M059J (cell line): ENCODE measurements at regions not wholly inside any gene's neighbourhood (a gene's known extent, or its start where the extent isn't known, plus 50 kb on each side); places are given as distances from the start of the nearest gene placed in this dataset.

ENCODE experiments used
- DNase-seq: peaks from one replicate; pipeline ENCODE4 v3.0.0-alpha.2; 2012; ENCODE audit warnings: low read depth

- DNase-seq: no peak
Observed at GRCh38 chr22:47748271-47748670, 985.8 kb downstream of the TBC1D22A start.

DNA sequence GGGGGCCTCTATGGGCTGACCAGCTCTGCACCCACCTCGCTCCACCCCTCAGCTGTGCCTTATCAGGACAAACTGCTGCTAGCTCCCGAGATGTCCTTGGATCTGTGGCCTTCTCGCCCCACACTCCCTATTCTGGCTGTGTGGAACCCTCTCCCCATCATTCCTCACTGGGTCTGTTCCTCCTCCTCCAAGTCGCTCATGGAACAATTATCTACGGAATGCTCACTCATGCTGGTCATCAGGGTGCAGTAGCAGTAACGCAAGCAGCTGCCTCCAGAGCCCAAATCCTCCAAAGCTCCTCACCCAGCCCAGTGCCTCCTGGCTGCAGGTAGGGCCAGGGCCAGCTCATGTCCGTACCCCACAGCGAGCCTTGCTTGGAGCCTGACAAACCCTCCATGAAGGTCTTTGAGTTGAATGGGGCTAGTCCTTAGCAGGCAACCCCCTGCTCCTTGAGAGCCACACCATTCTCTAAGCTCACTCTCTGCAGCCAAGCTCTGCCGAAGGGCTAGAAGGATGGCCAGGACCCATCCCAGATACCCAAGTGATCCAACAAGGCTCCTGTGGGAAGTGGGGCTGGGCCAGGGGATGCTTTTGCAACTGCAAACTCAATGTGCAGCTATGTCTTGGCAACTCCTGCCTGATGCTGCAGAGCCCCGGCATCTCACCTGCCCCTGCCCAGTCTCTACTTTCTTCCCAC, 977.8 kb downstream of the TBC1D22A start:
- DNase-seq: no peak

DNA sequence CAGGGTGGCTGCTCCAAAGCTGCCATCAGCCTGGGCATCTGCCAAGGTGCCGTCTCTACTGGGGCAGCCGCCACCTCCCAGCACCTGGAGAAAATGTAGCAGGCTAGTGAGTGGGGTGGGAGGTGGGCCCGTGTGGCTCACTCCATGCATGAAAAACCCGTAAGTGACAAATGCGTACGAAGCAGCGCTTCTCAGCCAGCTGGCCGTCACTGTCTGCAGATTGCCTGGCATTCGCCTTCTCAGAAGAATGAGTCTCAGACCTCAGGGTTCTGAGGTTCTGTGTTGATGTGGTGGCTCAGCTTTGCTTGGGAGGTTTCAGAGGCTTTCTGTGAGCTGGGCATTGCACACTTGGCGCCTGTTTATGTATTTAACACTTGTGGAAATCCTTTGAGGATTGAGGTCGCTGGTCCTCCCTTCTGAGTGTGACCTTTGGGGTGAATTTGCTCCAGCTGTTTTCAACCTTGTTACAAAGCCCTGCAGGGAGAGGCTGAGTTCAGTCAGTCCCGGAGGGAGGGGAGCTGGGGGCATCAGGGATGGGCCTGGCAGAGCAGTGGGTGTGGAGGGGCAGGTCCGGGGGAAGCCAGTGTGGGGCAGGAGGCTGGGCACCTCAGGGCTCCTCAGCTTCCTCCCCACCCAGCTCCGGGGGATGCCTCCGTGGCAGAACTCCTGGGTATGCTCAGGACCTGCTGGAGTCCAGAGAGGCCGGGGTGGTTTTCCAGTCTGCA, 977.0 kb downstream of the TBC1D22A start:
- no peak for DNase-seq

GRCh38 chr22:47738472-47739013, 976.1 kb downstream of the TBC1D22A start:
- DNase-seq: no peak

GRCh38 chr22:47736186-47737034, 974.0 kb downstream of the TBC1D22A start:
- DNase-seq: peak; percentile 52

DNA sequence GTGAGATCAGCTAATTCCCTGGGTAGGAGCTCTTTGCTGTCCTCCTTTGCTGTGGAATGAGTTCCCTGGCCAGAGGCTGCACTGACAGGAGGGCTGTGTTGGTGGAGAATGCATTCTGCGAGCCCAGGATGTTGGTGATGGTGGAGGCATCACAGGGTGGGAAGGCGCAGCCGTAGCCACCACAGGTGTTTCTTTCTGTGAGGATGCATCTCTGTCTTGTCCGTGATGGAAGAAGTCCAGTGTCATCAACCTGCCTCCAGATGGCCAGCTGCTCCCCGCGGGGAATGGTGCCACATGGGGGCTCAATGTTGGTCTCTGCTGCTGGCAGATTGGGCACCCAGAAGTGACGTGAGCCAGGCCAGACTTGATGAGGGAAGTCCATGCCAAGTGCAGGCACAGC, 972.1 kb downstream of the TBC1D22A start:
- DNase-seq: no peak

- no peak for DNase-seq
Observed at GRCh38 chr22:47727641-47728040, 965.2 kb downstream of the TBC1D22A start.

GRCh38 chr22:47724751-47725150, 962.3 kb downstream of the TBC1D22A start:
- no peak for DNase-seq

- DNase-seq: no peak
Observed at GRCh38 chr22:47724030-47724429, 961.6 kb downstream of the TBC1D22A start.

- DNase-seq: no peak
Observed at GRCh38 chr22:47718337-47718736, 955.9 kb downstream of the TBC1D22A start.

DNA sequence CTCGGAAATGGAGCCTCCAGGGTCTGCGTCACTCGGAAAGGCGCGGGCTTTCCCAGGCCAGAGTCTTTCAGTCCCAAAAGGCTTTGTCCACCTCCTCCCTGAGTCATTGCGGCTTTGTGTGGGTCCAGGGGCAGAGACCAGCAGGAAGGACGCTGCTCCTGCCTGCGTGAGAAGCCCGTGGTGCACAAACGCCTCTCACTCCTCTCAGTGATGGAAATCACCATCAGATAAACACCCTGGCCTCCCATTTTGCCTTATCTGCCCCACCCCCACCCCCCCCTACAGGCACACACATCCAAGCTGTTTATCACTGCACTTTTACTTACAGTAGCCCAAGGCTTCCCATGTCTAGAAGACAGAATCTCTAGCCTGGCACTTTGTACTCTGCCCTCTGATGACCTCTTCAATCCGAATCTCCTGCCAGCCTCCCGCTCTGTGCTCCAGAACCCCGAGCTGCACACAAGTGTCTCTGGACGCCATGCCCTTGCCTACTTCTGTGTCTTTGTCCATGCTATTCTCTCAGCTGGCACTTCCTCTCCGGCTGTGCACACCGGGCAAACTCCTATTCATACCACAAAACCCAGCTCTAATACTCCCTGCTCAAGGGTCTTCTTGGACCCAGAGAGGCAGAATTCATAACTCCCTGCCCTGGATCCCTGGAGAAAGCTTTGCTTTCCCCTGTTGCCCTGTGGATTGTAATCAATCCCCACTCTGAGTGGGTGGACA, 954.6 kb downstream of the TBC1D22A start:
- DNase-seq: peak; percentile 63

DNA sequence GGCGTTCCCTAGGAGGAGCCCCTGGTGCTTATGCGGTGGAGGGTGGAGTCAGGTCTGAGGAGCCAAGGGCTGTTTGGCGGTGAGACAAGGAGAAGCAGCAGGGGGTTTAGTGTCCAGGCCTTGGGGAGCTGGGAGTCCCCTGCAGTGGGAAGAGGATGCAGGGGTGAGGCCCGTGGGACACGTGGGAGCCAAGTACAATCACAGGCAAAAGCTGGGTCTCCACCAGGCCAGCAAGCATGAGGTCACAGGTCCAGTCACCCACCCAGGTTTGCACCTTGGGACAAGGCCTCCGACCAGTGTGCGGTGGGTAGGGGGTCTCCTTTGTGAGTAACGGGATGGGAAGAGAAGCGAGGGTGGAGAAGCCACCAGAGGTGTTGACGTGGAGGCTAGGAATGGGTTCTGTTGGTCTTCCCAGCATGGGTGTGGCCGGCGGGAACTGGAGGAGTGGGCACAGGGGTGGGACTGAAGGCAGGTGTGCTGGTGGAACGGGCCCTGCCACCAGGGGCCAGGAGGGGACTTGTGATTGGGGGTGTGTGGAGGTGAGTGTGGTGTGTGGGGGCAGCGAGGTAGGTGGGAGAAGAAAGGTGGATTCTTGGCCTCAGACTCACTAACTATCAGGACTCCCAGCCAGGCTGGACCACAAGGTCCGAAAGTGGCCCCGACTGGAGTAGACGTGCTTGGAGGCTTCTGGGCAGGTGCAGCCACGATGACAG, 953.6 kb downstream of the TBC1D22A start:
- DNase-seq: no peak

DNA sequence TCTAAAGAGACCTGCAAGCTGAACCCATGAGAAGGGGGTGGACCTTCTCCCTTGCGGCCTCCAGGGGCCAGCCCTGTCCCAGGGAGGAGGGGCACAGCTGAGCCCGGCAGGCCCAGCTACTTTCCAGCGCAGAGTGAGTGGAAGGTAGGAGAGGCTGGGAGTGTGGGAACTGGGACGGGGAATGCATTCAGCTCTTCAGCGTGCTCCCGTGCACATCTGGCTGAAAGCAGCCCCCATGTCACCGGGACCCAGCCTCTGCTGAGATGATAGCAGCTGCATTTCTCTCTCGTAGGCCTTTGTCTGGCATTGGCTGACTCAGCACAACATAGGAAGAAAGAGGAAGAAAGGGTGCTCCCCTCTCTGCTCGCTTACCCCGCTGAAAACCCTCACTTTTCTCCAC, 951.5 kb downstream of the TBC1D22A start:
- no peak for DNase-seq

- DNase-seq: no peak
Observed at GRCh38 chr22:47710135-47710534, 947.7 kb downstream of the TBC1D22A start.

- DNase-seq: no peak
Observed at GRCh38 chr22:47705350-47705749, 942.9 kb downstream of the TBC1D22A start.

GRCh38 chr22:47698906-47699305, 936.5 kb downstream of the TBC1D22A start:
- DNase-seq: no peak

- no peak for DNase-seq
Observed at GRCh38 chr22:47697861-47698260, 935.4 kb downstream of the TBC1D22A start.

DNA sequence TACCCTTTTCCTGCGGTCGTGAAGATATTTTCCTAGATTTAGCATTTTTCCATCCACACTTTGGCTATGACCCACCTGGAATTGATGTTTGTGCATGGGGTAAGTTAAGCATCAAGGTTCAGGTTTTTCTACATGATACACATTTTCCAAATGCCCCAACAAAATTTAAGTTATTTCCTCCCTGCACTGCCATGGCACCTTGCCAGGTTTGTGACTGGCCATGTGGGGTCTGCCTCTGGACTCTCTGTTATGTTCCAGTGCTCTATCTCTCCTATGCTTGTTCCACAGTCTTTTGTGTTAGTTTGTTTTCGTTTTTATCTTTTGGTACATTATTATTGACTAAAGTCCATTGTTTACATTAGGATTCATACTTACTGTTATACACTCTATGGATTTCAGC, 934.3 kb downstream of the TBC1D22A start:
- no peak for DNase-seq

- DNase-seq: no peak
Observed at GRCh38 chr22:47695176-47695575, 932.7 kb downstream of the TBC1D22A start.

- no peak for DNase-seq
Observed at GRCh38 chr22:47694536-47695130, 932.2 kb downstream of the TBC1D22A start.

- no peak for DNase-seq
Observed at GRCh38 chr22:47693606-47694005, 931.2 kb downstream of the TBC1D22A start.
